GM19239 (cell line): ENCODE measurements at regions not wholly inside any gene's neighbourhood (a gene's known extent, or its start where the extent isn't known, plus 50 kb on each side); places are given as distances from the start of the nearest gene placed in this dataset.

Experiments
- DNase-seq: peaks from one replicate; pipeline ENCODE4 v3.0.0; 2011; ENCODE audit warnings: low spot score; ENCODE audit not compliant: insufficient read length
- FAIRE-seq: peaks from 2 replicates; lab custom pipeline; 2011; peaks lifted over from hg19 to GRCh38; lab: Jason Lieb, UNC

- FAIRE-seq (no peak), DNase-seq (no peak)
Measured at GRCh38 chr7:156549636-156550035, 90.9 kb upstream of the RNF32 start.

GRCh38 chr7:156547884-156548561, 92.6 kb upstream of the RNF32 start:
- DNase-seq = no peak
- FAIRE-seq = no peak

GRCh38 chr7:156545979-156546378, 94.6 kb upstream of the RNF32 start:
- FAIRE-seq = no peak
- DNase-seq = no peak

GRCh38 chr7:156544919-156545715, 95.5 kb upstream of the RNF32 start:
- no peak for FAIRE-seq
- DNase-seq = no peak

GRCh38 chr7:156543699-156544598, 96.6 kb upstream of the RNF32 start:
- FAIRE-seq = no peak
- DNase-seq = no peak

GRCh38 chr7:156540619-156541165, 99.9 kb upstream of the RNF32 start:
- no peak for FAIRE-seq
- no peak for DNase-seq

GRCh38 chr7:156539999-156540398, 100.6 kb upstream of the RNF32 start:
- no peak for DNase-seq
- FAIRE-seq = no peak

GRCh38 chr7:156537006-156537405, 103.6 kb upstream of the RNF32 start:
- DNase-seq = no peak
- FAIRE-seq = no peak

GRCh38 chr7:156534925-156535324, 105.6 kb upstream of the RNF32 start:
- no peak for DNase-seq

GRCh38 chr7:156533964-156534363, 106.6 kb upstream of the RNF32 start:
- no peak for DNase-seq
- FAIRE-seq = no peak

More at GRCh38 chr7:156534925-156535324, 105.6 kb upstream of the RNF32 start:
- FAIRE-seq = no peak

GRCh38 chr7:156533420-156533819, 107.2 kb upstream of the RNF32 start:
- DNase-seq (no peak), FAIRE-seq (no peak)

GRCh38 chr7:156532016-156532602, 108.5 kb upstream of the RNF32 start:
- FAIRE-seq (no peak), DNase-seq (no peak)

- DNase-seq (no peak), FAIRE-seq (no peak)
Measured at GRCh38 chr7:156529956-156530355, 110.6 kb upstream of the RNF32 start.

- DNase-seq = no peak
- no peak for FAIRE-seq
Measured at GRCh38 chr7:156527458-156527890, 113.1 kb upstream of the RNF32 start.

GRCh38 chr7:156524818-156525597, 115.6 kb upstream of the RNF32 start:
- no peak for DNase-seq

GRCh38 chr7:156523447-156524048, 117.0 kb upstream of the RNF32 start:
- DNase-seq = no peak
- no peak for FAIRE-seq

More at GRCh38 chr7:156524818-156525597, 115.6 kb upstream of the RNF32 start:
- FAIRE-seq = no peak

- DNase-seq = no peak
- no peak for FAIRE-seq
Measured at GRCh38 chr7:156522801-156523200, 117.8 kb upstream of the RNF32 start.

- DNase-seq (no peak), FAIRE-seq (no peak)
Measured at GRCh38 chr7:156519070-156519469, 121.5 kb upstream of the RNF32 start.

- DNase-seq (no peak), FAIRE-seq (no peak)
Measured at GRCh38 chr7:156518466-156518865, 122.1 kb upstream of the RNF32 start.
